HG03460 (cell line): ENCODE measurements at regions not wholly inside any gene's neighbourhood (a gene's known extent, or its start where the extent isn't known, plus 50 kb on each side); places are given as distances from the start of the nearest gene placed in this dataset.
A peak's percentile ranks its signal among the peaks of the same experiment; 100 is the strongest.

Experiments
- ATAC-seq: cut with Tn5 transposase; IDR thresholded peaks from one replicate; pipeline ENCODE4 v1.9.1; 2021; ENCODE audit not compliant: unreplicated experiment

- ATAC-seq = no peak
Observed at GRCh38 chr14:71201840-71202239, 294.6 kb downstream of the PCNX1 start.

- no peak for ATAC-seq
Observed at GRCh38 chr14:71202881-71203280, 295.6 kb downstream of the PCNX1 start.

GRCh38 chr14:71203306-71203705 is 296.0 kb downstream of the PCNX1 start:
- ATAC-seq = no peak

GRCh38 chr14:71204231-71204630 is 297.0 kb downstream of the PCNX1 start:
- no peak for ATAC-seq

GRCh38 chr14:71204768-71205167 is 297.5 kb downstream of the PCNX1 start:
- ATAC-seq = no peak

GRCh38 chr14:71206123-71206522 is 298.9 kb downstream of the PCNX1 start:
- no peak for ATAC-seq

- no peak for ATAC-seq
Observed at GRCh38 chr14:71206766-71207371, 299.6 kb downstream of the PCNX1 start.

GRCh38 chr14:71208702-71209357 is 301.6 kb downstream of the PCNX1 start:
- ATAC-seq = no peak

GRCh38 chr14:71209888-71210287 is 302.6 kb downstream of the PCNX1 start:
- no peak for ATAC-seq

GRCh38 chr14:71212093-71212492 is 304.8 kb downstream of the PCNX1 start:
- no peak for ATAC-seq

GRCh38 chr14:71212683-71213107 is 305.4 kb downstream of the PCNX1 start:
- ATAC-seq = no peak

- no peak for ATAC-seq
Observed at GRCh38 chr14:71214241-71214640, 307.0 kb downstream of the PCNX1 start.

- ATAC-seq = no peak
Observed at GRCh38 chr14:71220462-71220861, 313.2 kb downstream of the PCNX1 start.

- no peak for ATAC-seq
Observed at GRCh38 chr14:71221119-71221518, 313.9 kb downstream of the PCNX1 start.

GRCh38 chr14:71225113-71225512 is 317.9 kb downstream of the PCNX1 start:
- ATAC-seq = no peak

GRCh38 chr14:71228711-71229110 is 321.5 kb downstream of the PCNX1 start:
- ATAC-seq = no peak

GRCh38 chr14:71229875-71230274 is 322.6 kb downstream of the PCNX1 start:
- no peak for ATAC-seq

- no peak for ATAC-seq
Observed at GRCh38 chr14:71230897-71231296, 323.6 kb downstream of the PCNX1 start.

- peak; percentile 65 for ATAC-seq
Observed at GRCh38 chr14:71231521-71232393, 324.5 kb downstream of the PCNX1 start.

GRCh38 chr14:71232506-71232905 is 325.2 kb downstream of the PCNX1 start:
- no peak for ATAC-seq

- ATAC-seq = no peak
Observed at GRCh38 chr14:71235875-71236274, 328.6 kb downstream of the PCNX1 start.

GRCh38 chr14:71236487-71236886 is 329.2 kb downstream of the PCNX1 start:
- no peak for ATAC-seq
